NCI-H446 (cell line): ENCODE measurements at regions not wholly inside any gene's neighbourhood (a gene's known extent, or its start where the extent isn't known, plus 50 kb on each side); places are given as distances from the start of the nearest gene placed in this dataset.

Experiments
- DNase-seq, 2 experiments: peaks; one replicate each; lab custom pipeline; 2025; lab: John Stamatoyannopoulos, UW

DNA sequence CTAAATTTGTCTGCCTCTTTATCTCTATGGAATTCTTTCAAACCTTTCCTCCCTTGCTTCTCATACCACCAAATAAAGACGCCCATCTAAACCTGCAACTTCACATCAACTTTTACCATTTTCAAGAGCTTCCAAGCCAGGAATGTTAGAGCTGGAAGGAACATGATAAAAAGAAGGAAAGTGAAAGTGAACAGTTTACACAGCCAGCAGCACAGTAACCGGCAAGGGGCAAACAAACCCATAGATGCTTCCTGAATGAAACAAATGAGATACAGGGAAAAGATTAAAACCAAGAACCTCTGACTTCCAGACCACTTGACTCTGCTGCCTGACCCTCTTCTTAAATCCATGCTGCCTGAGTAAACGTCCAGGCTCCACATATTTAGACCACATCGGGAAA lies 231.1 kb upstream of the CA10 start:
- DNase-seq: no peak

DNA sequence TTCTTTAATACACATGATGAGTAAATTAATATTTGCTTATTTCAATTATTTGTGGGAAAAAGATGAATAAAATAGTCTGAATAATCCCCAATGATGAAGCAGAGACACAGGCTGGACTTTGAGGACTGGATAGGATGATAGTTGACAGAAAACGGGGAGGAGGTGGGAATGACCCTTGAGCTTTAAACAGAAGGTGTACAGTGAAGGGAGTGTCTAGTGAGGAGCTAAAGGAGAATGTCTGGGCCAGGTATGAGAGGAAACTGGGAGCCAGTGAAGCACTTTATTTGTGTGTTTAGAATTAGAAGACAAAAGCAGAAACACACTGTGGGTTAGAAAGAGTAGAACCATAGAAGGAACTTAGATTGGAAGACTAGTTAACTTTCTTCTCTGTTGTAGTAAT lies 230.4 kb upstream of the CA10 start:
- DNase-seq: no peak

DNA sequence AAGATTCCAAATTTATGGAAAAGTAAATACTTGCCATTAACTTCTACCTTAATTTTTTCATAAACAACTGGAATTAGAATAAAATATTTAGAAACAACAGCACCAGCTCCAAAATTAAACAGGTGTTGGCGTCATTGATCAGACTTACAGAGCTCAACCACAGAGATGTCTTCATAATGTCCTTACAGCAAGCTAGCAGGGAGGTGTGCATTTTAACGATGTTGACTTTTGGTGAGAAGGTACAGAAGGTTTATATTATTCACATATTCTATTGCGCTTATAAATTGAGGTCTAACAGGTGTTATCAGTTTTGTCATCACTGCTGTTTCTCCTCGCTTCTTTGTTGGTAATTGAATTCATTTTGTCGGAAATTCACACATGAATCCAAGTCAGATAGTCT lies 226.2 kb upstream of the CA10 start:
- no peak for DNase-seq

DNA sequence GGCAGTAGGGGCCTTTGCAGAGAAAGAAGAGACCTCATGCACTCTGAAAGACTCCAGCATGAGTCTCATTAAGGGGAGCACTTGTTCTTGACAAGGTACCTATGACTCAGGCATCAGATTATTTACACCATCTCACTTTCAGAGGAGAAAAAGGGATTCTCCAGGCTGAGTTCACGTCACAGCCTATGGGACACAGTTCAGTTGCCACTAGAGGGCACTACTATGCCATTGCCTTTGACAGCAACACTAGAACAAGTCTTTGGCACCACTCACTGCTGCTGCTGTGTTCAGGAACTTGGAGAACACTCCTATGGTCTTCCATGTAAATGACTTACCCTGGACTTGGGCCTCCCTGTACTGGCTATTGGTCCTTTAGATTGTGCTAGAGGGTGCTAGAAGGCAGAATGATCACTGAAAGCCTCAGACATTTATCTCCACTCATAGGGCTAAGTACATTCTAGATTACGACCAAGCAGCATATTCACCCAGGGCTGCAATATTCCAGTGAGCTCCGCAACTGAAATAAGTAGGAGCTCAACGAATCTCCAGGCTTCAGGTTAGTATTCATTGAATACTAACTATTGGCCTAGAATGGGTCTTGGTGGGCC lies 225.1 kb upstream of the CA10 start:
- DNase-seq: peak; percentile 29 to 81

DNA sequence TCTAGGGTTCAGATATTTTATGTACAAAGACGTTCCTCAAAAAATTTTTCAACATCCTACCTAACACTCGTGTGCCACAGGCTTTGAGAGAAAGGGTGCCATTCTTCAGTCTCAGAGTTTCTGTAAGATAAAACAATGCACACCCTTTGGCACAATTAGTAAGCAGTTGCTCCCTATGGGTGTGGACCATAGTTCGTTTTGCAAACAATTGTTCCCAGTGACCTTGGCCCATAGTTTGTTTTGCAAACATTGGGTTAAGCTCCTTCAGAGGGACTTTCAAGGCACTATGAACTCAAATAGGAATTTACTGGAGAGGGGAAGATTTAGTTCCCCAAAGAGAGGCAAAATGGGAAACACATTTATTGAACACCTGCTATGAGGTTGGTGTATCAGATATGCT lies 220.3 kb upstream of the CA10 start:
- no peak for DNase-seq

DNA sequence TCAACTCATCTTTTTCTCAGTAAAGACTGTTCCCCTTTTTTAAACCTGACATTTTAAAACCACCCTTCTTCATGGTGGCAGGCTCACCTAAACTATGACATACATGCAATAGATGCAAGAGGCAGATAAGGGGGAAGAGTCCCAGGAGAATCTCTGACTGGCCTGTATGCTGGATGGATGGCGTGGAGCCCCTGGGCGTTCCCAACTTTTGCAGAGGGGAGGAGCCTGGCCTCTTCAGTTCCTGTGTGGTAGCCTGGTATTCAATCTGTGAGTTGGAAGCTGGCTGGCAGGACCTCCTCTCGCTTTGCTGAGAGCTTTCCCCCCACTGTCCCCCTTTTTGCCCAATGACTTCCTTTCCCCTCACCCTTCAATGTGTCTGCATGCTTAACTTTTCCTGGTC lies 217.6 kb upstream of the CA10 start:
- no peak for DNase-seq

DNA sequence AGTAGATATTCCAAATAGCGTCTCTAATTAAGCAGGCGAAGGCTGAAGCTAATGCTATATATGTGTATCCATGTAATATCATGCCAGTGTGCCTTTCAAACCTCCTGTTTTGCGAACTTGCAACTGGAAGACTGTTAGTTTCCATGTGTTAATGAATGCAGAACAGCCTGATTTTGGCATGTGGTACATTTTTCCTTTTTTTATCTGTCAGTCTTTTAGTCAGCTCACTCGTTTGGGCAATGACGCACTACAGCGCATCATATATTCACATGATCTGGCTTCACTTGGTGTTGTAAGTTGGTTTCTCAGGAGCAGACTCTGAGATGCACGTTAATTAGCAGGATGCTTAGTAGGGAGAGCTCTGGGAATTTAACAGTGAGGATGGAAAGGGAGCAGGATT lies 210.4 kb upstream of the CA10 start:
- no peak for DNase-seq

DNA sequence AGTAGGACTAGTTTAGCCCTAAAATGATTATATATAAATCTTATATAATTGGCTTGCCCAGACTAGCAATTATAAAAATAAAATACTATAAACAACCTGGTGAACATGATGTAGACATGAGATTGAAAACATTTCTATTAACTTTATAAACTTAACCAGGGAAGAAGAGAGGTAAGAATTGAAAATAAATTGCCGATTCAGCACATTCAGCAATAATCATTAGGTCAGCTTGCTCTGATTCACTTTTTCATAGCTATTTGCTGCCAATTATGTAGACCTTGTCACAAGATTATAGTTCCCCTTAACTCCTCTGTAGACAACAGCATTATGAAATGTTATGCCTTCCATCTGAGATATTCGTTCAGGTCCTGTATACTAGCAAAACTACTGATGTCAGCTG lies 199.3 kb upstream of the CA10 start:
- DNase-seq: no peak

DNA sequence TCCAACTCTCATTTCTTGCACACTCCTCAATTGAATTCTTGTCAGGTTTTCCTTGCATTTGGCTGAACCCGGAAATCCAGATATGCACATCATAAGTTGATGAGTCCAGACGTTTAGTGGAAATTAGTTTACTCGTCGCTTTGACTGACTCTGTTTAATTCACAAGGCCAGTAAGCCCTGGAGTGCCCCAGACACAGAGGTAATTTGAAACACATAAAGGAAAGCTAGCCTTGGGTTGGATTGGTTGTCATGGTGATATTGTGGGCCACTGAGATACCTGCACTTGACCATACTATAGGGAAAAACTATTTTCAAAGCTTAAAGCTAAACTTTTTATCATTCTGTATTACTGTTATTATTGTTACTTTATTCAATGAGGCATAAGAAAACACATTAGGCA lies 178.3 kb upstream of the CA10 start:
- no peak for DNase-seq

DNA sequence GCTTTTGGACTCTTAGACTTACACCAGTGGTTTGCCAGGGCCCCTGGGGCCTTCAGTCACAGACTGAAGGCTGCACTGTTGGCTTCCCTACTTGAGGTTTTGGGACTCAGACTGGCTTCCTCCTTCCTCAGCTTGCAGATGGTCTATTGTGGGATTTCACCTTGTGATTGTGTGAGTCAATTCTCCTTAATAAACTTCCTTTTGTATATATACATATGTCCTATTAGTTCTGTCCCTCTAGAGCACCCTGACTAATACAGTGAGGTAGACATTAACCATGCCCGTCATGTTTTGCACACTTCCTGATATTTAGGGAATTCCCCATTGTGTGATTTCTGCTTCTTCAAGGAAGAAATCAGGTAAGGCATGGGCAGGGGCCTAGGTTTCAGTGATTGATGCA lies 147.8 kb upstream of the CA10 start:
- no peak for DNase-seq

DNA sequence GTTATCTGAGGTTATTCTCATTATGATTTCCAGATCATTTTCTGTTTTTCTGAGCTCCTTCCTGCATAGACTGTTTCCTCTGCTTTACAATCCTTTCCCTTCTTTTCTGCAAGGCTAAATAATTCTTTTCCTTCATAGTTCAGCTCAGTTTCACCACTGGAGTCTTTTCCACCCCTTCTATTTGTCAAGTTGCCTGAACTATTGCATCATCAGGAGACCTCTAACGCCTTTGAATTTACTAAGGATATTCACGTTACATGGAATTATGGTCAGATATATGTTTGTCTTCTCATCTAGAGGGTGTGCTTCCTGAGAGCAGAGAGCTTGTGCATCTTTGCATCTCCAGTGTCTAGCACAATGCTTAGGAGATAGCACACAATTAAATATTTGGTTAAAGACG lies 140.4 kb upstream of the CA10 start:
- no peak for DNase-seq

DNA sequence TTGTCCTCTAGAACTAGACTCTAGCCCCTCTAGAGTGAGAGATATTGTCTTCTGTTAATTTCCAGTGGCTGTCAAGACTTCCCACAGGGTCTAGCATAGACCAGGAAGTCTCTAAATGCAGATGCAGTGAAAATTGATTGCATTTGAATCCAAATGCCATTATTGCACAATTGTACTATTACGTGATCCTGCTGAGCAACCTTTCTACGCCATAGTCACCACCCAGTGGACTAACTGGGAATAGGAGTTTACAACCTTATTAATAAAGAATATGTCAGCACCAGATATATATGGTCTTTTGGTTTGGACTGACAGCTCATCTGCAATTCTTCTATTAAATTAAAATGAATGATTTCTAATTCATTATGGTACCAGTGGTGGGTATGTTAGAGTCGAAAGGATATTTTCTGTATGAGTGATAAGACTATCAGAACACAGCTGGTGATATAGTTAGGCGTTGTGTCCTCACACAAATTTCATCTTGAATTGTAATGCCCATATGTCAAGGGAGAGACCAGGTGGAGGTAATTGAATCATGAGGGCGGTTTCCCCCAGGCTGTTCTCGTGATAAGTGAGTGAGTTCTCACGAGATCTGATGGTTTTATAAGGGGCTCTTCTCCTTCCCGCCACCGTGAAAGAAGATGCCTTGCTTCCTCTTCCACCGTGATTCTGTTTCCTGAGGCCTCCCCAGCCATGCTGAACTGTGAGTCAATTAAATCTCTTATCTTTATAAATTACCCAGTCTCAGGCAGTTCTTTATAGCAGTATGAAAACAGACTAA lies 138.9 kb upstream of the CA10 start:
- DNase-seq: peak; percentile 6 to 54

DNA sequence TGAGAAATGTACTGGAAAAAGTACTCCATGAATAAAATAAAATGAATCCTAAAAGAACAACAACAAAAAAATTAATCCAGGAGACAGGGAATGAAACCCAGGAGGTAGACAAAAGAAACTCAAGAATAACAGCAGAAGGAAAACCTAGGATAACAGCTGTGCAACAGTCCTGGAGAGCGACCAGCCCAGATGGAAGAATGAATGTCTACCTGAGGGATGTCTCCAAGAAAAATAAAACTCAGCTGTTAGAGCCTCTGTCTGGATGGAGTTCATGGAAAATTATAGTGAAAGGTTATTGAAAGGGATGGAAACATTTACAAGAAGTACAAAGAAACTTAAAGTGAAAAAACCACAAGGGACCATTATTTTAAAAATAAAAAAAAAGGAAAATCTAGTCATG lies 135.8 kb upstream of the CA10 start:
- no peak for DNase-seq

DNA sequence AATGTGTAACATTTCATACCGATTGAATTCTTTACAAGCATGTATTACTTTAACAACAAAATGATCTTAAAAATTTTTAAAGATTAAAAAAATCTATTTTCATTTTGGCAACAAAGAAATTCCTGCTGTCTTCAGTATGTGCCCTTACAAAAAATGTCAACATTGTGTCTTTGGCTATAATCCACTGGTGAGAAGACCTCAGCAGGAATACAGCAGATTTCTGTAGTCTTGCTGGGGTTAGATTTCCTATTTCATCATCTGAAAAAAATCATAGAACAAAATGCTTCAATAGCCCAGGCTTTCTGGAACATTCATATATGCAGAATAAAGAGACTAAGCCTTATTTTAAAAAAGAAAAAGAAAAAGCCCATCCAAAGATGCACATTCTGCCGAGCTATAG lies 129.1 kb upstream of the CA10 start:
- no peak for DNase-seq

DNA sequence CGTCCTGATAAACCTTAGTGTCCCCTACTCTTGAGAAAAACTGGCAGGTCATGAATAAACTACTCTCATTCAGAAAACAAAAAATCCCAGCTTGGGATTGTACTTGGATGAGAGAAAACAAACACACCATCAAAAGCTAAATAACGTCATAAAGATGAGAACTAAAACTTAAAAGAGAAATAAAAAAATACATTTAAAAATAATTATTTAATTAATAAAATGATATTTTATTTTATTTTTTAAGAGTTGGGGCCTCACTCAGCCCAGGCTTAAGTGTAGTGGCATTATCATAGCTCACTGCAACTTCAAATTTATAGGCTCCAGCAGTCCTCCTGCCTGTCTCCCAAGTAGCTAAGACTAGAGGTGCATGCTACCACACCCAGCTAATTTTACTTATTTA lies 125.4 kb upstream of the CA10 start:
- DNase-seq: no peak

DNA sequence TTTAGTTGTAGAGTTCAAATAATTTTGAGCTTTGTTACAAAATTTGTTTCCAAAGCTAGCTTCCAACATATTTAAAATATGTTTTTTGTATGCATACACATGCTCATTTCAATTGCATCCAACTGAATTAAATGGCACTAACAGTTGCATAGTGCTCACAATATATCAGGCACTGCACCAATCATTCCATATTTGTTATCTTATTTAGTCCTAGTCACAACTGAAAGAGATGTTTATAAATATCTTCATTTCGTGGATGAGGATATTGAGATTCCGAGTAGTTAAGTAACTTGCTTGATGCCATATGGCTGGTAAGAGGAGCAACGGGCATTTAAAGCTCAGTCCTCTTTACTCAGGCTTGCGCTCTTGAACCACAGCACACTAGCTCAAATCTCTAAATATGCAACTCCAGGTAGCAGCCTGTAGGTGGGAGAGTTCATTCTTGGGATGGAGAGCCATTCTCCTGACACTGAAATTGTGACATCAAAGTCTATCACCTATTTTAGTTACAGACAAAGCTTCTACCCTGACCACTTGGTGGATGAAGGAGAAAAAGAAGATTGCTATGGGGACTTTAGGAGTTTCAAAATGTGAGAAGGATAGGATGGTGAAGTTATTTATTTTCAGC lies 118.0 kb upstream of the CA10 start:
- no peak for DNase-seq

DNA sequence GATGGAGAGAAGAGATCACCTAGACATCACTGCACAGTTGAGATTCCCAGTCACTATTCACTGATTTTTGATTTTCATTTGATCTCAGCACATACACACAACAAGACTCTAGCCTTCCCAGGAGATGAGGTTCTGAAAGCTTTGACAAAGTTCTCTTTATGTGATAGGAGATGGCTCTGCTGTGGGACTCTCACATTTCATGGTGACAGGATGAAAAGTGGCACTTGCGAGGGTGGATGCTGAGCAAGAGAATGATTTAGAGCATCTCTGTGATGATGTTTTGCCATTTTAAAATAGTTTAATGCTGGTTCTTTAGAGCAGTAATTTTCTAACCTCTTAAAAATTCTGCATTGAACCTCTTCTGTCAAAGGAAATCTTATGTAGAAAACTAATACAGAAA lies 113.3 kb upstream of the CA10 start:
- no peak for DNase-seq

DNA sequence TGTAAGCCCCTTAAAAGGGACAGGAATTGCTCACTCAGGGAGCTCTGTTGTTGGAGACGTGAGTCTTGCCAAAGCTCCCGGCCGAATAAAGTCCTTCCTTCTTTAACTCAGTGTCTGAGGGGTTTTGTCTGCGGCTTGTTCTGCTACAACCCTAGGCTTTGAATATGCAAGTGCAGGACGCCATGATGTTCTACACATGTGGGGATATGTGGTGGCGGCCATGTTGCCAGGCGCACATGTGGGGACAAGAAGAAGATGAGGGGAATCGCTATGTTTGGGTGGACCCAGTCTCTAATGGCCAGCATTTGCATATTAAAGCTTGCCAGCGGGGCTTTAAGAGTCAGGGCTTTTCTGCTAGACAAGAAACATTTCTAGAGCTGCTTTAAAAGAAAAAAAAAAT lies 96.8 kb upstream of the CA10 start:
- DNase-seq: no peak

DNA sequence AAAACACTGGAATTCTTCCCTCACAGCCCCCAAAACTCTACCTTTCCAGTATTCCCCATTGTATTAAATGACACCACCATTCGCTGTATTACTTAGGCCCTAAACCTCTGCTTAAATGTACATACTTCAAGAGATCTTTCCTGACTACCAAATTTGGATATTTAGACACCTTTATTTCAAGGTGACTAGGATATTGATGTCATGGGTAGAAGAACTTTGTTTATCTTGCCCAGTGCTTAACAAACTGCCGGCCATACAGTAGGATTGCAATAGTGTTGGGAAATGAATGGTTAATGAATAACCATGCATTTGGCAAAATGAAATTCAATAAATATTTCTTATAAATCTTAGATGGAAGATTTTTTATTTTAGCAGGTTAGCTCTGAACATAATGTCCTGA lies 86.2 kb upstream of the CA10 start:
- no peak for DNase-seq

DNA sequence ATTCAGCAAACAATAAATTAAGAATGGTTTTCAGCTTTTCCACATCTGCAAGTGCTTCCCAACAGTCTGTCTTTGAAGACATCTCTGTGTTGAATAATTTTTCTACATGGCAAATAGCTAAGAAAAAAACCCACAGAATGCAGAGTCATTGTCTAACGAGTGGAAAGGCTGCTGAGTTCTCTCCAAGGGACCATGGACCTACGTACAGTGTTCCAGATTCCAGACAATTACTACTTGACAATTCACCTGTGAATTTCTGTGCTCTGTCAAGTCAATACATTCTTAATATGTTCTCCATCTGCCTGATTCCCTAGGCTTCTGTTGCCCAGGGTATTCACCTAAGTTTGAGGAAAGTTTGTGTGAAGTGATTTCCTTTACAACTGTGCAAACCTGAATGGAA lies 83.8 kb upstream of the CA10 start:
- no peak for DNase-seq

DNA sequence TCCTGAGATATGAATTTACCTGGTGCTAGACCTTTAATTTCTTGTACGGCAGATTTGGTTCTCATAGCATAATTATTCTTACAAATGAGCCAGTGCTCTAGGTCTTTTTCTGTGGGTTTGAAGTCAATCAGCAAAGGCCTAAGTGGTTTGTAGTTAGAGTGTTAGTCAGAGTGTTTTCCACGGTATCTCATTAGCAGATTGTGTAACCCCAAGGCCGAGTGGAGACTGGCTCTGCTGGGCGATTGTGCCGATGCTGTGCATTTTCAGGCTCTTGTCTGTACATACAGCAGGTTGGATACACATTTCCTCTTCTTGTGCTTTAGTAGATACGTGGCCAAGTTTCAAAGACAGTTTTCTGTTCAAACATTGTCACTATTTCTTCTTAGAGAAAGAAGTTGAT lies 78.6 kb upstream of the CA10 start:
- no peak for DNase-seq

DNA sequence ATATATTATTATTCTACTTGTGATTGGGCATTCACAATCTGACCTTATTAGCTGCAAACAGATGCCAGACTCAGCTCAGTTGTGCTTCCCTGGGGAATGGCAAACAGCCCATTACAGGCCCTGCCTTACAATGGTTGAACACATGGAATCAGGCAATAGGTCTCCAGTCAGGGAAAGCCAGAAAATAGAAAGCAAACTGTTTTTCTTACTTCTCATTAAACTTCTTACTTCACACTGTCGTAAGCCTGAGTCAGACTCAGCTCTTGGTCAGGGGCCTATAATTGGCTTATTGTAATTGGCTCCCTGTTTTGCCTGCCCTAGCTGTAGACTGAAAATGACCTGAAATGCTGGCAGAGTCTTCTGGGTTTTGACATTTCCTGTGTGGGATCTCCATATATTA lies 77.0 kb upstream of the CA10 start:
- peak in 1 of 2 experiments; percentile 19 for DNase-seq

DNA sequence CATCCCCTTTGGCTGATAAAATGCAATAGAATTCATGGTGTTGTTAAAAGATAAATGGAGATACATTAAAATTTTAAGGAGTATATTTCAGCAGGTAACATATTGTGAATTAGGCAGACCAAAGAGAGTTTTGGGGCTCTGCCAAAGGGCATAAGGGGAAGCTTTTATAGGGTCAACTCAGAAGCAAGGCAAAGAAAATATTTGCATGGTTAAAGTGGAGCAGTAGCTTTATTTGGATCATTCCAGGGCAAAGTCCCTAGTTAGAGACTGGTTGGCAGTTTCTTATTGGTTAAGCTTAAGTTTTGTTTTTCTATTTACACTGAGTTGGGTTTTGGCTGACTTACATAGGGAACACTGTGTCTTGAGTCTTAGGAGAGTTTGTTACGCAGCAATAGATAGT lies 75.1 kb upstream of the CA10 start:
- no peak for DNase-seq

DNA sequence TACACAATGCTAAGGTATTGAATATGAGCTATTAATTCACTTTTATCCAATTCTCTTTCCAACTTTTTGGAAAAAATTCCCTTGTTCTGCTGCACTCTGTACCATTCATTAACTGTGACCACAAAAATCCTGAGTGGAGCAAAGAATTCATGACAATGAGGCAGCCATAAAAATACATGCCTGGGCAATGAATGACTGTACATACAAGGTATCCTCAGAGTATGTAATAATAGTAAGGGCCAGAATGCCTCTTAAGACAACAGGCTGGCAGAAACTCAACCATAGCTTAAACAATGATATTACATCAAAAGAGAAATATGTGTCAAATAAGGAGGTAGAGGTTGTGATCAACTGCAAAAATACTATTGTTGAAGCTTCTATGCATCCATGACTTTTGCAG lies 74.7 kb upstream of the CA10 start:
- DNase-seq: no peak
